Endothelial cell of umbilical vein (primary cell): ENCODE measurements at regions not wholly inside any gene's neighbourhood (a gene's known extent, or its start where the extent isn't known, plus 50 kb on each side); places are given as distances from the start of the nearest gene placed in this dataset.

Experiments
- BruUV-seq: library from RNA; stranded (reverse); fragments of 400-500 nt; replicated peaks from 2 replicates; lab custom pipeline; 2021; lab: Mats Ljungman, UMichigan
- CTCF ChIA-PET: fragments of 300-600, 350-600 bp; sonication (Branson Sonifier 250); formaldehyde crosslinking; loops from one replicate; lab custom pipeline; 2021; ENCODE audit warnings: antibody characterized with exemption, inconsistent platforms; lab: Charles Lee
- POLR2A ChIA-PET: fragments of 300-600, 350-600 bp; sonication (Branson Sonifier 250); formaldehyde crosslinking; loops from one replicate; lab custom pipeline; 2021; ENCODE audit warnings: antibody characterized with exemption, inconsistent platforms; lab: Charles Lee
- DNase-seq: peaks from one replicate; pipeline ENCODE4 v3.0.0-alpha.2; 2011; ENCODE audit warnings: low read depth, low spot score
- FAIRE-seq: peaks from 2 replicates; lab custom pipeline; 2011; peaks lifted over from hg19 to GRCh38; lab: Jason Lieb, UNC
- H2AFZ ChIP-seq: 2 replicates; pipeline ENCODE4 v1.6.0; 2012; ENCODE audit warnings: low read depth, low read length, control low read depth, inconsistent platforms
- H3K27ac ChIP-seq: 2 replicates; pipeline ENCODE4 v1.5.1; 2011; ENCODE audit warnings: low read depth, mild to moderate bottlenecking, control low read depth, low read length, moderate library complexity; ENCODE audit not compliant: insufficient read depth
- H3K27me3 ChIP-seq, 2 experiments: 2 replicates each; pipeline versions ENCODE4 v1.6.0 to v1.6.1; 2011; ENCODE audit warnings: low read length in 2 of 2, mixed read lengths in 1 of 2; ENCODE audit not compliant: control insufficient read depth in 2 of 2, insufficient read depth in 2 of 2
- H3K36me3 ChIP-seq, 2 experiments: 2 replicates in 1 of 2; 3 replicates in 1 of 2; pipeline ENCODE4 v1.5.1; 2011; ENCODE audit warnings: low read length in 2 of 2, mild to moderate bottlenecking in 1 of 2, moderate library complexity in 1 of 2; ENCODE audit not compliant: control insufficient read depth in 2 of 2, insufficient read depth in 2 of 2; ENCODE audit errors: extremely low read depth in 1 of 2
- H3K4me1 ChIP-seq: 3 replicates; pipeline ENCODE4 v1.5.1; 2011; ENCODE audit warnings: mild to moderate bottlenecking, low read length; ENCODE audit not compliant: control insufficient read depth, insufficient read depth; ENCODE audit errors: extremely low read depth
- H3K4me2 ChIP-seq: 2 replicates; pipeline ENCODE4 v1.6.1; 2011; ENCODE audit warnings: low read length, control low read depth, mixed read lengths; ENCODE audit not compliant: insufficient read depth
- H3K4me3 ChIP-seq, 3 experiments: fragments of 200-600 bp in 1 of 3; sonication (generic), shearing (Covaris generic) in 1 of 3; replicated peaks in 1 of 3; 2 replicates each; pipeline ENCODE4 v1.5.1; 2011 to 2016; ENCODE audit warnings: control low read depth in 3 of 3, low read length in 3 of 3, mild to moderate bottlenecking in 2 of 3, inconsistent platforms in 1 of 3, low read depth in 1 of 3, moderate library complexity in 1 of 3; ENCODE audit not compliant: insufficient read depth in 1 of 3
- H3K79me2 ChIP-seq: 2 replicates; pipeline ENCODE4 v1.6.0; 2012; ENCODE audit warnings: low read length, inconsistent platforms; ENCODE audit not compliant: control insufficient read depth, insufficient read depth
- H3K9ac ChIP-seq: replicated peaks from 2 replicates; pipeline ENCODE3; 2011; ENCODE audit warnings: low read length, control low read depth; ENCODE audit not compliant: insufficient read depth; ENCODE audit errors: extremely low read depth
- H3K9me1 ChIP-seq: replicated peaks from 3 replicates; pipeline ENCODE4 v1.6.0; 2011; ENCODE audit warnings: mild to moderate bottlenecking, low read length; ENCODE audit not compliant: control insufficient read depth, insufficient read depth; ENCODE audit errors: extremely low read depth
- H3K9me3 ChIP-seq: replicated peaks from 2 replicates; pipeline ENCODE4 v1.5.1; 2012; ENCODE audit warnings: low read length, inconsistent platforms; ENCODE audit not compliant: control insufficient read depth, insufficient read depth
- H4K20me1 ChIP-seq: replicated peaks from 2 replicates; pipeline ENCODE3; 2011; ENCODE audit warnings: mild to moderate bottlenecking, low read length; ENCODE audit not compliant: control insufficient read depth, insufficient read depth; ENCODE audit errors: extremely low read depth
- CTCF ChIP-seq, 2 donors: IDR thresholded peaks; 1 replicate in 1 of 2; 2 replicates in 1 of 2; pipeline ENCODE4 v1.5.1; 2011; ENCODE audit warnings: low read length in 2 of 2, mild to moderate bottlenecking in 2 of 2, moderate library complexity in 2 of 2, control low read depth in 1 of 2, inconsistent platforms in 1 of 2, low read depth in 1 of 2; ENCODE audit not compliant: insufficient read depth in 1 of 2; ENCODE audit errors: extremely low read depth in 1 of 2
- EZH2 ChIP-seq: IDR thresholded peaks from 2 replicates; pipeline ENCODE4 v1.6.1; 2012; ENCODE audit warnings: borderline replicate concordance, low read depth, mild to moderate bottlenecking, moderate library complexity, low read length, inconsistent platforms; ENCODE audit not compliant: severe bottlenecking
- FOS ChIP-seq: IDR thresholded peaks from 2 replicates; pipeline ENCODE4 v1.6.1; 2011; ENCODE audit warnings: mild to moderate bottlenecking, low read length, moderate library complexity, borderline replicate concordance; ENCODE audit not compliant: insufficient read depth
- GATA2 ChIP-seq: IDR thresholded peaks from 2 replicates; pipeline ENCODE4 v1.7.0; 2011; ENCODE audit warnings: low read depth, mild to moderate bottlenecking, moderate library complexity, mixed read lengths, low read length; ENCODE audit not compliant: insufficient read length, insufficient read depth
- JUN ChIP-seq: IDR thresholded peaks from 2 replicates; pipeline ENCODE4 v1.6.1; 2011; ENCODE audit warnings: borderline replicate concordance, low read depth; ENCODE audit not compliant: insufficient read length, insufficient read depth
- MAX ChIP-seq: IDR thresholded peaks from 2 replicates; pipeline ENCODE4 v1.6.1; 2011; ENCODE audit not compliant: insufficient read depth, insufficient read length
- MYC ChIP-seq: IDR thresholded peaks from one replicate; pipeline ENCODE4 v1.6.1; 2011; ENCODE audit warnings: mild to moderate bottlenecking, low read depth, low read length
- POLR2A ChIP-seq: IDR thresholded peaks from 2 replicates; pipeline ENCODE4 v1.6.1; 2012; ENCODE audit warnings: low read depth, mild to moderate bottlenecking, control low read depth, low read length
- POLR2AphosphoS5 ChIP-seq: IDR thresholded peaks from 2 replicates; pipeline ENCODE4 v1.6.1; 2012; ENCODE audit warnings: low read depth, mild to moderate bottlenecking, control low read depth, low read length, moderate library complexity; ENCODE audit not compliant: insufficient read depth
- dilution Hi-C: fragments of 300-500 bp; cut with MboI; formaldehyde crosslinking; loops from one replicate; pipeline ENCODE4 v1.15.0; 2019; ENCODE audit warnings: low sequenced_read_pairs; ENCODE audit not compliant: extremely low pct_ligation_motif_present
- intact Hi-C: fragments of 100-400 bp; cut with micrococcal nuclease; formaldehyde crosslinking; loops from one replicate; pipeline ENCODE4 v1.10.0; 2022

- Histone ChIP-seq H3K9me1 (no peaks in the 10 kb centered on the region), H3K27ac (no peak overlapping the region), H4K20me1 (no peaks in the 10 kb centered on the region), H3K27me3 (no peaks in the 10 kb centered on the region), H3K9me3 (no peaks in the 10 kb centered on the region), H3K4me2 (no peak overlapping the region), H3K36me3 (no peaks in the 10 kb centered on the region), H3K79me2 (no peaks in the 10 kb centered on the region), H3K4me1 (no peaks in the 10 kb centered on the region), H2AFZ (no peak overlapping the region), H3K4me3 (no peak overlapping the region), H3K9ac (no peak overlapping the region)
- intact Hi-C loops, result no loop called here
- FAIRE-seq (no peak), DNase-seq (no peak)
- no peak for TF ChIP-seq EZH2
- no peak for TF ChIP-seq CTCF (IDR thresholded peaks at IDR 0.05; ENCODE audit: extremely low read depth in 1 of 2, insufficient read depth in 1 of 2, low read depth in 1 of 2, low read length in 2 of 2)
- TF ChIP-seq MAX, result no peak
- TF ChIP-seq JUN, result no peak
- no peak for TF ChIP-seq FOS
- no peak for TF ChIP-seq POLR2A
- no peak for TF ChIP-seq MYC
- no peak for TF ChIP-seq POLR2AphosphoS5
- no peak for TF ChIP-seq GATA2
- dilution Hi-C loops, result no loop called here
- no TSS peak for BruUV-seq
- ChIA-PET CTCF (no interaction called here), POLR2A (no interaction called here)
Observed at GRCh38 chr16:26717826-26718225, 348.9 kb upstream of the C16orf82 start.
